Spleen (tissue), 7 donors: ENCODE measurements at regions not wholly inside any gene's neighbourhood (a gene's known extent, or its start where the extent isn't known, plus 50 kb on each side); places are given as distances from the start of the nearest gene placed in this dataset.

Source experiments
- CTCF ChIP-seq, 11 experiments: fragments of 200-600 bp in 7 of 11; fragments of 450-650 bp in 4 of 11; sonication (generic) in 4 of 11; IDR thresholded peaks in 8 of 11; conservative IDR thresholded peaks in 3 of 11; 1 replicate in 7 of 11; 2 replicates in 4 of 11; pipeline versions ENCODE4 v1.4.0 to v1.8.0; 2016 to 2021; ENCODE audit warnings: antibody characterized with exemption in 11 of 11, inconsistent platforms in 4 of 11, mild to moderate bottlenecking in 1 of 11
- POLR2A ChIP-seq, 3 donors: fragments of 450-650 bp; IDR thresholded peaks; one replicate each; pipeline ENCODE4 v1.5.1; 2017; ENCODE audit warnings: antibody characterized with exemption in 3 of 3, mild to moderate bottlenecking in 1 of 3
- donor health status: DM: no; HTN: no; CAD: no; lungs with moderate emphysema.
- donor health status: DM: no; HTN: no; CAD: no.
- donor health status: DM: no; HTN: no; CAD: no.

GRCh38 chr13:80924596-80924995, 583.7 kb upstream of the SPRY2 start:
- TF ChIP-seq CTCF (IDR thresholded peaks at IDR 0.05 in 8 of 11, conservative IDR thresholded peaks at IDR 0.05 in 3 of 11) (no peak), POLR2A (IDR thresholded peaks at IDR 0.05) (no peak)
